HEK293 (cell line): ENCODE measurements at regions not wholly inside any gene's neighbourhood (a gene's known extent, or its start where the extent isn't known, plus 50 kb on each side); places are given as distances from the start of the nearest gene placed in this dataset.

ENCODE experiments used
- CTCF ChIA-PET: fragments of 350-600 bp; formaldehyde crosslinking; extraction: SDS; loops from one replicate; lab custom pipeline; 2021; ENCODE audit warnings: antibody characterized with exemption; lab: Yijun Ruan, JAX
- POLR2A ChIA-PET: fragments of 300-600 bp; formaldehyde crosslinking; extraction: SDS; loops from one replicate; lab custom pipeline; 2020; ENCODE audit warnings: antibody characterized with exemption, inconsistent platforms; lab: Yijun Ruan, JAX
- H3K27ac ChIP-seq: fragments of 200-500 bp; sonication (Bioruptor generic); 2 replicates; pipeline ENCODE4 v1.5.1; 2014; ENCODE audit warnings: low read depth, low read length, control low read depth, inconsistent platforms; ENCODE audit errors: extremely low read depth
- H3K36me3 ChIP-seq, 2 experiments: fragments of 200-500 bp in 1 of 2; sonication (Bioruptor generic) in 1 of 2; 1 replicate in 1 of 2; 2 replicates in 1 of 2; pipeline ENCODE4 v1.5.1; 2014 to 2017; ENCODE audit warnings: inconsistent platforms in 2 of 2, low read length in 2 of 2; ENCODE audit not compliant: control insufficient read depth in 2 of 2, insufficient read depth in 1 of 2
- H3K4me1 ChIP-seq: fragments of 200-500 bp; sonication (Bioruptor generic); 2 replicates; pipeline ENCODE4 v1.5.1; 2014; ENCODE audit warnings: mild to moderate bottlenecking, low read length, inconsistent platforms; ENCODE audit not compliant: control insufficient read depth, insufficient read depth
- H3K4me3 ChIP-seq: 2 replicates; pipeline ENCODE4 v1.5.1; 2011; ENCODE audit warnings: low read depth, mild to moderate bottlenecking, control low read depth, low read length, moderate library complexity
- H3K9me3 ChIP-seq: fragments of 200-500 bp; sonication (Bioruptor generic); 2 replicates; pipeline ENCODE4 v1.5.1; 2014; ENCODE audit warnings: low read depth, low read length, inconsistent platforms; ENCODE audit not compliant: control insufficient read depth, insufficient read depth
- FEZF1 ChIP-seq: fragments of 450-650 bp; formaldehyde crosslinking; IDR thresholded peaks from 2 replicates; pipeline ENCODE4 v1.5.1; 2016; ENCODE audit warnings: missing biosample characterization, missing genetic modification characterization
- GFI1B ChIP-seq: fragments of 450-650 bp; formaldehyde crosslinking; IDR thresholded peaks from 2 replicates; pipeline ENCODE4 v1.5.1; 2016; ENCODE audit warnings: missing biosample characterization, missing genetic modification characterization
- SP3 ChIP-seq: fragments of 450-650 bp; formaldehyde crosslinking; IDR thresholded peaks from 2 replicates; pipeline ENCODE4 v1.5.1; 2016; ENCODE audit warnings: missing biosample characterization, missing genetic modification characterization
- WT1 ChIP-seq: fragments of 450-650 bp; formaldehyde crosslinking; IDR thresholded peaks from 2 replicates; pipeline ENCODE4 v1.5.1; 2016; ENCODE audit warnings: missing biosample characterization, missing genetic modification characterization
- ZNF114 ChIP-seq: fragments of 450-650 bp; formaldehyde crosslinking; IDR thresholded peaks from 2 replicates; pipeline ENCODE4 v1.5.0; 2017; ENCODE audit warnings: missing biosample characterization, missing genetic modification characterization
- ZNF404 ChIP-seq: fragments of 450-650 bp; formaldehyde crosslinking; IDR thresholded peaks from 2 replicates; pipeline ENCODE4 v1.5.1; 2017; ENCODE audit warnings: missing biosample characterization, missing genetic modification characterization
- ZNF521 ChIP-seq: fragments of 450-650 bp; formaldehyde crosslinking; IDR thresholded peaks from 2 replicates; pipeline ENCODE4 v1.5.1; 2017; ENCODE audit warnings: missing biosample characterization, mild to moderate bottlenecking, missing genetic modification characterization
- ZNF670 ChIP-seq: fragments of 450-650 bp; formaldehyde crosslinking; IDR thresholded peaks from 2 replicates; pipeline ENCODE4 v1.5.1; 2016; ENCODE audit warnings: missing biosample characterization, missing genetic modification characterization, low read depth
- ZNF707 ChIP-seq: fragments of 450-650 bp; formaldehyde crosslinking; IDR thresholded peaks from 2 replicates; pipeline ENCODE4 v1.5.1; 2016; ENCODE audit warnings: missing biosample characterization, missing genetic modification characterization
- ZNF830 ChIP-seq: fragments of 450-650 bp; IDR thresholded peaks from 2 replicates; pipeline ENCODE4 v1.5.0; 2018; ENCODE audit warnings: missing biosample characterization, missing genetic modification characterization, low read depth, mild to moderate bottlenecking, moderate library complexity
- TF ChIP-seq, protein P1 (sequence below): fragments of 450-650 bp; formaldehyde crosslinking; conservative IDR thresholded peaks from 2 replicates; pipeline ENCODE4 v1.5.1; 2016; ENCODE audit warnings: low read depth, missing biosample characterization, missing genetic modification characterization
- TF ChIP-seq, protein P2 (sequence below): fragments of 450-650 bp; formaldehyde crosslinking; IDR thresholded peaks from 2 replicates; pipeline ENCODE4 v1.5.1; 2017; ENCODE audit warnings: missing biosample characterization, missing genetic modification characterization
- TF ChIP-seq, protein P3 (sequence below): fragments of 450-650 bp; formaldehyde crosslinking; IDR thresholded peaks from 2 replicates; pipeline ENCODE4 v1.5.1; 2016; ENCODE audit warnings: missing biosample characterization, missing genetic modification characterization
- TF ChIP-seq, protein P4 (sequence below): fragments of 450-650 bp; formaldehyde crosslinking; IDR thresholded peaks from 2 replicates; pipeline ENCODE4 v1.5.1; 2017; ENCODE audit warnings: missing biosample characterization, missing genetic modification characterization
- TF ChIP-seq, protein P5 (sequence below): fragments of 450-650 bp; IDR thresholded peaks from 2 replicates; pipeline ENCODE4 v1.5.1; 2018; ENCODE audit warnings: missing biosample characterization, mild to moderate bottlenecking, missing genetic modification characterization

DNA sequence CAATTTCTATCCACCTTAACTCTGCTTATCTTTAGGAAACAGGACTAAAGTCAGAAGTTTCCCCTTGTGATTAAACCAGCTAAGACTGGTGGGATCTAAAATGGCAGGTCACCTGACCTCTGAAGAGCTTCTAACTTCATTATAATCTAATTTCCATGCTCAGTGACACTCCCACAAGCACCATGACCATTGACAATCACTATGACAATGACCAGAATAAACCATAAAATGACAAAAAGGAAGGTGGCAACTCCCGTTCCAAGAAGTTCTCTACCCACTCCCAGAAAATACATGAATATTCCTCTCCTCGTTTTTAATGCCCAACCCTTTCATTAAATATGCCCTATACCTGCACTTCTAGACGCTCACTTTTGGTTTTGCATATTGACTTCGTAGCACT is 471.2 kb upstream of the CCDC54 start:
- H3K9me3 ChIP-seq, result no peaks in the 10 kb centered on the region
- no peaks in the 10 kb centered on the region for H3K36me3 ChIP-seq
- POLR2A ChIA-PET, result no interaction called here
- TF ChIP-seq, protein P1, sequence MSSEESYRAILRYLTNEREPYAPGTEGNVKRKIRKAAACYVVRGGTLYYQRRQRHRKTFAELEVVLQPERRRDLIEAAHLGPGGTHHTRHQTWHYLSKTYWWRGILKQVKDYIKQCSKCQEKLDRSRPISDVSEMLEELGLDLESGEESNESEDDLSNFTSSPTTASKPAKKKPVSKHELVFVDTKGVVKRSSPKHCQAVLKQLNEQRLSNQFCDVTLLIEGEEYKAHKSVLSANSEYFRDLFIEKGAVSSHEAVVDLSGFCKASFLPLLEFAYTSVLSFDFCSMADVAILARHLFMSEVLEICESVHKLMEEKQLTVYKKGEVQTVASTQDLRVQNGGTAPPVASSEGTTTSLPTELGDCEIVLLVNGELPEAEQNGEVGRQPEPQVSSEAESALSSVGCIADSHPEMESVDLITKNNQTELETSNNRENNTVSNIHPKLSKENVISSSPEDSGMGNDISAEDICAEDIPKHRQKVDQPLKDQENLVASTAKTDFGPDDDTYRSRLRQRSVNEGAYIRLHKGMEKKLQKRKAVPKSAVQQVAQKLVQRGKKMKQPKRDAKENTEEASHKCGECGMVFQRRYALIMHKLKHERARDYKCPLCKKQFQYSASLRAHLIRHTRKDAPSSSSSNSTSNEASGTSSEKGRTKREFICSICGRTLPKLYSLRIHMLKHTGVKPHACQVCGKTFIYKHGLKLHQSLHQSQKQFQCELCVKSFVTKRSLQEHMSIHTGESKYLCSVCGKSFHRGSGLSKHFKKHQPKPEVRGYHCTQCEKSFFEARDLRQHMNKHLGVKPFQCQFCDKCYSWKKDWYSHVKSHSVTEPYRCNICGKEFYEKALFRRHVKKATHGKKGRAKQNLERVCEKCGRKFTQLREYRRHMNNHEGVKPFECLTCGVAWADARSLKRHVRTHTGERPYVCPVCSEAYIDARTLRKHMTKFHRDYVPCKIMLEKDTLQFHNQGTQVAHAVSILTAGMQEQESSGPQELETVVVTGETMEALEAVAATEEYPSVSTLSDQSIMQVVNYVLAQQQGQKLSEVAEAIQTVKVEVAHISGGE (tag by site-specific recombination), result no peak
- TF ChIP-seq ZNF114 (tag by site-specific recombination) (no peak), WT1 (tag by site-specific recombination) (no peak), GFI1B (tag by site-specific recombination) (no peak), FEZF1 (no peak), SP3 (tag by site-specific recombination) (no peak), ZNF830 (tag by site-specific recombination) (no peak)
- TF ChIP-seq, protein P2, sequence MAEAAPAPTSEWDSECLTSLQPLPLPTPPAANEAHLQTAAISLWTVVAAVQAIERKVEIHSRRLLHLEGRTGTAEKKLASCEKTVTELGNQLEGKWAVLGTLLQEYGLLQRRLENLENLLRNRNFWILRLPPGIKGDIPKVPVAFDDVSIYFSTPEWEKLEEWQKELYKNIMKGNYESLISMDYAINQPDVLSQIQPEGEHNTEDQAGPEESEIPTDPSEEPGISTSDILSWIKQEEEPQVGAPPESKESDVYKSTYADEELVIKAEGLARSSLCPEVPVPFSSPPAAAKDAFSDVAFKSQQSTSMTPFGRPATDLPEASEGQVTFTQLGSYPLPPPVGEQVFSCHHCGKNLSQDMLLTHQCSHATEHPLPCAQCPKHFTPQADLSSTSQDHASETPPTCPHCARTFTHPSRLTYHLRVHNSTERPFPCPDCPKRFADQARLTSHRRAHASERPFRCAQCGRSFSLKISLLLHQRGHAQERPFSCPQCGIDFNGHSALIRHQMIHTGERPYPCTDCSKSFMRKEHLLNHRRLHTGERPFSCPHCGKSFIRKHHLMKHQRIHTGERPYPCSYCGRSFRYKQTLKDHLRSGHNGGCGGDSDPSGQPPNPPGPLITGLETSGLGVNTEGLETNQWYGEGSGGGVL, result no peak
- TF ChIP-seq, protein P3, sequence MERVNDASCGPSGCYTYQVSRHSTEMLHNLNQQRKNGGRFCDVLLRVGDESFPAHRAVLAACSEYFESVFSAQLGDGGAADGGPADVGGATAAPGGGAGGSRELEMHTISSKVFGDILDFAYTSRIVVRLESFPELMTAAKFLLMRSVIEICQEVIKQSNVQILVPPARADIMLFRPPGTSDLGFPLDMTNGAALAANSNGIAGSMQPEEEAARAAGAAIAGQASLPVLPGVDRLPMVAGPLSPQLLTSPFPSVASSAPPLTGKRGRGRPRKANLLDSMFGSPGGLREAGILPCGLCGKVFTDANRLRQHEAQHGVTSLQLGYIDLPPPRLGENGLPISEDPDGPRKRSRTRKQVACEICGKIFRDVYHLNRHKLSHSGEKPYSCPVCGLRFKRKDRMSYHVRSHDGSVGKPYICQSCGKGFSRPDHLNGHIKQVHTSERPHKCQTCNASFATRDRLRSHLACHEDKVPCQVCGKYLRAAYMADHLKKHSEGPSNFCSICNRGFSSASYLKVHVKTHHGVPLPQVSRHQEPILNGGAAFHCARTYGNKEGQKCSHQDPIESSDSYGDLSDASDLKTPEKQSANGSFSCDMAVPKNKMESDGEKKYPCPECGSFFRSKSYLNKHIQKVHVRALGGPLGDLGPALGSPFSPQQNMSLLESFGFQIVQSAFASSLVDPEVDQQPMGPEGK (tag by site-specific recombination), result no peak
- no peaks in the 10 kb centered on the region for H3K4me1 ChIP-seq
- H3K27ac ChIP-seq, result no peak overlapping the region
- CTCF ChIA-PET, result no interaction called here
- no peak overlapping the region for H3K4me3 ChIP-seq

DNA sequence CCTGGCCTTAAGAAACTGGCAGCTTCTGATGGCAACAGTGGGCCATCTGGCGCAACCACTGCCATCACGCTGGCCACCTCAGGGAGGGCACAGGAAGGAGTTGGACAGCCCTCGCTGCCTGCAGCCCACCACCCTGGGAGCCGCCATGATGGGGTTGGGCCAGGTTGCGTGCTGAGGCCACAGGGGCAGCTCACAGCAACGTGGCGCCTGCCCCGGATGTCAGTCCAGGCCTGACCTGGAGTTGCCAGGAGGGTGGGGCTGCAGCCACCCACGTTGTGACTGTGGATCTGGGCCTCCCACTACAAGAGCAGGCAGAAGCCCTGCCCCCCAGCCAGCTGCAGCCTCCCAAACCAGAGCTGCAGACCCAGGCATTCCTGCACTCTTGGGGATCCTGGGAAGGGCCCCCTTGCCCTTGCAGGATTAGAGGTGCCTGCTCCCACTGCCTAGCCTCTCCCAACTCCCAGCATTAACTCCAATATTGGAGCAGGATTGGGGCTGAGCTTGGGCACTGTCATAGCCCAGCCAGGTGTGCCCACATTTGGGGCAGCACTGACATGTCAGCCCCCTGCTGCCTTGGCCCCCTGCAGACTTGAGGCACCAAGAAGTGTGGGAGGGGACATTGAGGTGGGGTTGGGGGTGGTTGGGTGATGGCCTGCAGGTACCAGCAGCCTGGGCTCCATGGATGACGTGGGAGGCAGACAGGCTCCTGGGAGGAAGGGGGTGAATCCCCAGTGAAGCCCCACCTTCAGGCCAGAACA is 468.9 kb upstream of the CCDC54 start:
- Histone ChIP-seq H3K9me3 (no peaks in the 10 kb centered on the region), H3K4me1 (no peaks in the 10 kb centered on the region), H3K27ac (no peak overlapping the region), H3K4me3 (no peak overlapping the region), H3K36me3 (no peaks in the 10 kb centered on the region)
- TF ChIP-seq SP3 (tag by site-specific recombination) (no peak), ZNF670 (no peak), ZNF707 (tag by site-specific recombination) (no peak), ZNF521 (tag by site-specific recombination) (no peak), ZNF404 (tag by site-specific recombination) (no peak)
- TF ChIP-seq, protein P4, sequence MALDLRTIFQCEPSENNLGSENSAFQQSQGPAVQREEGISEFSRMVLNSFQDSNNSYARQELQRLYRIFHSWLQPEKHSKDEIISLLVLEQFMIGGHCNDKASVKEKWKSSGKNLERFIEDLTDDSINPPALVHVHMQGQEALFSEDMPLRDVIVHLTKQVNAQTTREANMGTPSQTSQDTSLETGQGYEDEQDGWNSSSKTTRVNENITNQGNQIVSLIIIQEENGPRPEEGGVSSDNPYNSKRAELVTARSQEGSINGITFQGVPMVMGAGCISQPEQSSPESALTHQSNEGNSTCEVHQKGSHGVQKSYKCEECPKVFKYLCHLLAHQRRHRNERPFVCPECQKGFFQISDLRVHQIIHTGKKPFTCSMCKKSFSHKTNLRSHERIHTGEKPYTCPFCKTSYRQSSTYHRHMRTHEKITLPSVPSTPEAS (tag by site-specific recombination), result no peak
- TF ChIP-seq, protein P5, sequence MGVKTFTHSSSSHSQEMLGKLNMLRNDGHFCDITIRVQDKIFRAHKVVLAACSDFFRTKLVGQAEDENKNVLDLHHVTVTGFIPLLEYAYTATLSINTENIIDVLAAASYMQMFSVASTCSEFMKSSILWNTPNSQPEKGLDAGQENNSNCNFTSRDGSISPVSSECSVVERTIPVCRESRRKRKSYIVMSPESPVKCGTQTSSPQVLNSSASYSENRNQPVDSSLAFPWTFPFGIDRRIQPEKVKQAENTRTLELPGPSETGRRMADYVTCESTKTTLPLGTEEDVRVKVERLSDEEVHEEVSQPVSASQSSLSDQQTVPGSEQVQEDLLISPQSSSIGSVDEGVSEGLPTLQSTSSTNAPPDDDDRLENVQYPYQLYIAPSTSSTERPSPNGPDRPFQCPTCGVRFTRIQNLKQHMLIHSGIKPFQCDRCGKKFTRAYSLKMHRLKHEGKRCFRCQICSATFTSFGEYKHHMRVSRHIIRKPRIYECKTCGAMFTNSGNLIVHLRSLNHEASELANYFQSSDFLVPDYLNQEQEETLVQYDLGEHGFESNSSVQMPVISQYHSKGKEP, result no peak
- CTCF ChIA-PET, result no interaction called here
- POLR2A ChIA-PET, result no interaction called here
